WTC11 (cell line): ENCODE measurements at regions not wholly inside any gene's neighbourhood (a gene's known extent, or its start where the extent isn't known, plus 50 kb on each side); places are given as distances from the start of the nearest gene placed in this dataset.
A peak's percentile ranks its signal among the peaks of the same experiment; 100 is the strongest.
"Not testable (repeated sequence)": the region's sequence is repeated elsewhere in the genome, so short reads cannot be mapped to it uniquely, and the experiment has no call there.

Experiments used
- ATAC-seq: fragments of 200-7000 bp; cut with Tn5 transposase; 2 replicates; pipeline ENCODE4 v1.10.0; 2021; ENCODE audit warnings: mild to moderate bottlenecking, moderate library complexity
- CTCF ChIA-PET: fragments of 300-600 bp; sonication (Branson Sonifier 250); formaldehyde crosslinking; loops from one replicate; lab custom pipeline; 2021; ENCODE audit warnings: antibody characterized with exemption; lab: Charles Lee
- POLR2A ChIA-PET: fragments of 350-600 bp; sonication (Branson Sonifier 250); formaldehyde crosslinking; loops from one replicate; lab custom pipeline; 2021; ENCODE audit warnings: antibody characterized with exemption; lab: Charles Lee
- DNase-seq: peaks from one replicate; pipeline ENCODE4 v3.0.0; 2021; ENCODE audit warnings: low spot score
- H3K27ac Mint-ChIP-seq: 2 replicates; pipeline ENCODE4 v1.8.0; 2021; ENCODE audit warnings: mixed read lengths
- H3K27me3 Mint-ChIP-seq: 2 replicates; pipeline ENCODE4 v1.8.0; 2021; ENCODE audit warnings: low read depth, mild to moderate bottlenecking, moderate library complexity, mixed read lengths
- H3K36me3 Mint-ChIP-seq: 2 replicates; pipeline ENCODE4 v1.8.0; 2021; ENCODE audit warnings: mixed read lengths
- H3K4me1 Mint-ChIP-seq: 2 replicates; pipeline ENCODE4 v1.8.0; 2022; ENCODE audit warnings: mixed read lengths
- H3K4me3 Mint-ChIP-seq: 2 replicates; pipeline ENCODE4 v1.8.0; 2021; ENCODE audit warnings: mild to moderate bottlenecking, moderate library complexity, mixed read lengths
- H3K9me3 Mint-ChIP-seq: 2 replicates; pipeline ENCODE4 v1.8.0; 2021; ENCODE audit warnings: mixed read lengths
- CREB1 ChIP-seq: sonication (generic); formaldehyde crosslinking; IDR thresholded peaks from 2 replicates; pipeline ENCODE4 v1.8.0; 2023; ENCODE audit warnings: mild to moderate bottlenecking, missing genetic modification reagents
- FOXJ3 ChIP-seq: sonication (generic); formaldehyde crosslinking; IDR thresholded peaks from 2 replicates; pipeline ENCODE4 v1.9.0; 2021; ENCODE audit warnings: missing genetic modification reagents, mild to moderate bottlenecking, borderline replicate concordance
- FOXP1 ChIP-seq: sonication (generic); formaldehyde crosslinking; IDR thresholded peaks from 2 replicates; pipeline ENCODE4 v1.8.0; 2022; ENCODE audit warnings: missing genetic modification reagents, mild to moderate bottlenecking, moderate library complexity, borderline replicate concordance
- HMGA2 ChIP-seq: fragments of 250-450 bp; sonication (Bioruptor Pico); IDR thresholded peaks from 2 replicates; pipeline ENCODE4 v1.4.0; 2021; ENCODE audit warnings: mild to moderate bottlenecking, moderate library complexity
- NR1H2 ChIP-seq: sonication (generic); formaldehyde crosslinking; IDR thresholded peaks from 2 replicates; pipeline ENCODE4 v1.9.0; 2021; ENCODE audit warnings: mild to moderate bottlenecking, moderate library complexity, missing genetic modification reagents
- OVOL2 ChIP-seq: fragments of 250-450 bp; sonication (Bioruptor Pico); IDR thresholded peaks from 2 replicates; pipeline ENCODE4 v1.9.0; 2021; ENCODE audit warnings: mild to moderate bottlenecking, borderline replicate concordance
- ZNF317 ChIP-seq: sonication (generic); formaldehyde crosslinking; IDR thresholded peaks from 2 replicates; pipeline ENCODE4 v1.8.1; 2023; ENCODE audit warnings: low read depth, mild to moderate bottlenecking, moderate library complexity, missing genetic modification reagents, borderline replicate concordance
- TF ChIP-seq, protein P1 (sequence below): sonication (generic); formaldehyde crosslinking; IDR thresholded peaks from 2 replicates; pipeline ENCODE4 v1.8.0; 2023; ENCODE audit warnings: missing genetic modification reagents, mild to moderate bottlenecking, borderline replicate concordance
- TF ChIP-seq, protein P2 (sequence below): sonication (generic); formaldehyde crosslinking; IDR thresholded peaks from 2 replicates; pipeline ENCODE4 v1.8.0; 2023; ENCODE audit warnings: missing genetic modification reagents
- TF ChIP-seq, protein P3 (sequence below): sonication (generic); formaldehyde crosslinking; IDR thresholded peaks from 2 replicates; pipeline ENCODE4 v1.8.0; 2022; ENCODE audit warnings: mild to moderate bottlenecking, missing genetic modification reagents
- TF ChIP-seq, protein P4 (sequence below): sonication (generic); formaldehyde crosslinking; IDR thresholded peaks from 2 replicates; pipeline ENCODE4 v1.8.1; 2023; ENCODE audit warnings: mild to moderate bottlenecking, moderate library complexity, missing genetic modification reagents
- TF ChIP-seq, protein P5 (sequence below): fragments of 200-600 bp; IDR thresholded peaks from 2 replicates; pipeline ENCODE4 v1.8.0; 2022; ENCODE audit warnings: antibody characterized with exemption

DNA sequence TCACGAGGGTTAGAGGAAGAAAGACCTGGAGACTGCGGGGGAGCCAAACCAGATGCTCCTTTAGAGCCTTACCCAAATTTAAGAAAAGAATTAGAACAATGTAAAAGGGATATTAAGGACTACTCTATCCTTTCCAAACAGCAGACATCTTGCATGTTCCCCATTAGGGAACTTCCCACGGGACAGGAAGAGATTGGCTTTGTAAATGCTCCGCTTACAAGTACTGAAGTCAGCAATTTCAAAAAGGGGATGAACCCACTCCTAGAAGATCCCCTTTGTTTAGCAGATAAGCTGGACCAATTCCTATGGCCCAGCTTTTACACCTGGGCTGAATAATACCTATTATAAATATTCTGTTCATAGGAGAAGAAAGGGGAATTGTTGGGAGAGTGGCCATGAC, 74.2 kb downstream of the APOBEC1 start:
- peaks cover 34% of the 10 kb centered on the region for H3K9me3 Mint-ChIP-seq
- TF ChIP-seq OVOL2 (no peak), CREB1 (CRISPR knock-in tag) (no peak), ZNF317 (CRISPR knock-in tag) (no peak), NR1H2 (CRISPR knock-in tag) (no peak), FOXJ3 (CRISPR knock-in tag) (no peak), FOXP1 (no peak), HMGA2 (no peak)
- TF ChIP-seq, protein P1, sequence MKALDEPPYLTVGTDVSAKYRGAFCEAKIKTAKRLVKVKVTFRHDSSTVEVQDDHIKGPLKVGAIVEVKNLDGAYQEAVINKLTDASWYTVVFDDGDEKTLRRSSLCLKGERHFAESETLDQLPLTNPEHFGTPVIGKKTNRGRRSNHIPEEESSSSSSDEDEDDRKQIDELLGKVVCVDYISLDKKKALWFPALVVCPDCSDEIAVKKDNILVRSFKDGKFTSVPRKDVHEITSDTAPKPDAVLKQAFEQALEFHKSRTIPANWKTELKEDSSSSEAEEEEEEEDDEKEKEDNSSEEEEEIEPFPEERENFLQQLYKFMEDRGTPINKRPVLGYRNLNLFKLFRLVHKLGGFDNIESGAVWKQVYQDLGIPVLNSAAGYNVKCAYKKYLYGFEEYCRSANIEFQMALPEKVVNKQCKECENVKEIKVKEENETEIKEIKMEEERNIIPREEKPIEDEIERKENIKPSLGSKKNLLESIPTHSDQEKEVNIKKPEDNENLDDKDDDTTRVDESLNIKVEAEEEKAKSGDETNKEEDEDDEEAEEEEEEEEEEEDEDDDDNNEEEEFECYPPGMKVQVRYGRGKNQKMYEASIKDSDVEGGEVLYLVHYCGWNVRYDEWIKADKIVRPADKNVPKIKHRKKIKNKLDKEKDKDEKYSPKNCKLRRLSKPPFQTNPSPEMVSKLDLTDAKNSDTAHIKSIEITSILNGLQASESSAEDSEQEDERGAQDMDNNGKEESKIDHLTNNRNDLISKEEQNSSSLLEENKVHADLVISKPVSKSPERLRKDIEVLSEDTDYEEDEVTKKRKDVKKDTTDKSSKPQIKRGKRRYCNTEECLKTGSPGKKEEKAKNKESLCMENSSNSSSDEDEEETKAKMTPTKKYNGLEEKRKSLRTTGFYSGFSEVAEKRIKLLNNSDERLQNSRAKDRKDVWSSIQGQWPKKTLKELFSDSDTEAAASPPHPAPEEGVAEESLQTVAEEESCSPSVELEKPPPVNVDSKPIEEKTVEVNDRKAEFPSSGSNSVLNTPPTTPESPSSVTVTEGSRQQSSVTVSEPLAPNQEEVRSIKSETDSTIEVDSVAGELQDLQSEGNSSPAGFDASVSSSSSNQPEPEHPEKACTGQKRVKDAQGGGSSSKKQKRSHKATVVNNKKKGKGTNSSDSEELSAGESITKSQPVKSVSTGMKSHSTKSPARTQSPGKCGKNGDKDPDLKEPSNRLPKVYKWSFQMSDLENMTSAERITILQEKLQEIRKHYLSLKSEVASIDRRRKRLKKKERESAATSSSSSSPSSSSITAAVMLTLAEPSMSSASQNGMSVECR (CRISPR knock-in tag): no peak
- TF ChIP-seq, protein P2, sequence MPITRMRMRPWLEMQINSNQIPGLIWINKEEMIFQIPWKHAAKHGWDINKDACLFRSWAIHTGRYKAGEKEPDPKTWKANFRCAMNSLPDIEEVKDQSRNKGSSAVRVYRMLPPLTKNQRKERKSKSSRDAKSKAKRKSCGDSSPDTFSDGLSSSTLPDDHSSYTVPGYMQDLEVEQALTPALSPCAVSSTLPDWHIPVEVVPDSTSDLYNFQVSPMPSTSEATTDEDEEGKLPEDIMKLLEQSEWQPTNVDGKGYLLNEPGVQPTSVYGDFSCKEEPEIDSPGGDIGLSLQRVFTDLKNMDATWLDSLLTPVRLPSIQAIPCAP (CRISPR knock-in tag): no peak
- TF ChIP-seq, protein P3, sequence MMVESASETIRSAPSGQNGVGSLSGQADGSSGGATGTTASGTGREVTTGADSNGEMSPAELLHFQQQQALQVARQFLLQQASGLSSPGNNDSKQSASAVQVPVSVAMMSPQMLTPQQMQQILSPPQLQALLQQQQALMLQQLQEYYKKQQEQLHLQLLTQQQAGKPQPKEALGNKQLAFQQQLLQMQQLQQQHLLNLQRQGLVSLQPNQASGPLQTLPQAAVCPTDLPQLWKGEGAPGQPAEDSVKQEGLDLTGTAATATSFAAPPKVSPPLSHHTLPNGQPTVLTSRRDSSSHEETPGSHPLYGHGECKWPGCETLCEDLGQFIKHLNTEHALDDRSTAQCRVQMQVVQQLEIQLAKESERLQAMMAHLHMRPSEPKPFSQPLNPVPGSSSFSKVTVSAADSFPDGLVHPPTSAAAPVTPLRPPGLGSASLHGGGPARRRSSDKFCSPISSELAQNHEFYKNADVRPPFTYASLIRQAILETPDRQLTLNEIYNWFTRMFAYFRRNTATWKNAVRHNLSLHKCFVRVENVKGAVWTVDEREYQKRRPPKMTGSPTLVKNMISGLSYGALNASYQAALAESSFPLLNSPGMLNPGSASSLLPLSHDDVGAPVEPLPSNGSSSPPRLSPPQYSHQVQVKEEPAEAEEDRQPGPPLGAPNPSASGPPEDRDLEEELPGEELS: no peak
- TF ChIP-seq, protein P4, sequence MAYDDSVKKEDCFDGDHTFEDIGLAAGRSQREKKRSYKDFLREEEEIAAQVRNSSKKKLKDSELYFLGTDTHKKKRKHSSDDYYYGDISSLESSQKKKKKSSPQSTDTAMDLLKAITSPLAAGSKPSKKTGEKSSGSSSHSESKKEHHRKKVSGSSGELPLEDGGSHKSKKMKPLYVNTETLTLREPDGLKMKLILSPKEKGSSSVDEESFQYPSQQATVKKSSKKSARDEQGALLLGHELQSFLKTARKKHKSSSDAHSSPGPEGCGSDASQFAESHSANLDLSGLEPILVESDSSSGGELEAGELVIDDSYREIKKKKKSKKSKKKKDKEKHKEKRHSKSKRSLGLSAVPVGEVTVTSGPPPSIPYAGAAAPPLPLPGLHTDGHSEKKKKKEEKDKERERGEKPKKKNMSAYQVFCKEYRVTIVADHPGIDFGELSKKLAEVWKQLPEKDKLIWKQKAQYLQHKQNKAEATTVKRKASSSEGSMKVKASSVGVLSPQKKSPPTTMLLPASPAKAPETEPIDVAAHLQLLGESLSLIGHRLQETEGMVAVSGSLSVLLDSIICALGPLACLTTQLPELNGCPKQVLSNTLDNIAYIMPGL (CRISPR knock-in tag): no peak
- no peak overlapping the region for H3K4me3 Mint-ChIP-seq
- ChIA-PET POLR2A (no interaction called here), CTCF (no interaction called here)
- peaks cover 4% of the 10 kb centered on the region; the same call in 1 of the 2 replicates for H3K27me3 Mint-ChIP-seq
- no peaks in the 10 kb centered on the region for H3K4me1 Mint-ChIP-seq
- H3K36me3 Mint-ChIP-seq: peaks cover 14% of the 10 kb centered on the region
- no peak for DNase-seq
- H3K27ac Mint-ChIP-seq: no peak overlapping the region
- ATAC-seq: no peak

DNA sequence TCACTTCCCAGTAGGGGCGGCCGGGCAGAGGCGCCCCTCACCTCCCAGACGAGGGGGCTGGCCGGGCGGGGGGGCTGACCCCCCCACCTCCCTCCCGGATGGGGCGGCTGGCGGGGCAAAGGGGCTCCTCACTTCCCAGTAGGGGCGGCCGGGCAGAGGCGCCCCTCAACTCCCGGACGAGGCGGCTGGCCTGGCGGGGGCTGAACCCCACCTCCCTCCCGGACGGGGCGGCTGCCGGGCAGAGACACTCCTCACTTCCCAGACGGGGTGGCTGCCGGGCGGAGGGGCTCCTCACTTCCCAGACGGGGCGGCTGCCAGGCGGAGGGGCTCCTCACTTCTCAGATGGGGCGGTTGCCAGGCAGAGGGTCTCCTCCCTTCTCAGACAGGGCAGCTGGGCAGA, 75.6 kb downstream of the APOBEC1 start:
- ATAC-seq, H3K27me3 Mint-ChIP-seq, H3K4me3 Mint-ChIP-seq, H3K4me1 Mint-ChIP-seq, CTCF ChIA-PET, H3K27ac Mint-ChIP-seq, POLR2A ChIA-PET, DNase-seq: not testable (repeated sequence)
- H3K36me3 Mint-ChIP-seq: peaks cover 14% of the 10 kb centered on the region
- peaks cover 34% of the 10 kb centered on the region for H3K9me3 Mint-ChIP-seq

DNA sequence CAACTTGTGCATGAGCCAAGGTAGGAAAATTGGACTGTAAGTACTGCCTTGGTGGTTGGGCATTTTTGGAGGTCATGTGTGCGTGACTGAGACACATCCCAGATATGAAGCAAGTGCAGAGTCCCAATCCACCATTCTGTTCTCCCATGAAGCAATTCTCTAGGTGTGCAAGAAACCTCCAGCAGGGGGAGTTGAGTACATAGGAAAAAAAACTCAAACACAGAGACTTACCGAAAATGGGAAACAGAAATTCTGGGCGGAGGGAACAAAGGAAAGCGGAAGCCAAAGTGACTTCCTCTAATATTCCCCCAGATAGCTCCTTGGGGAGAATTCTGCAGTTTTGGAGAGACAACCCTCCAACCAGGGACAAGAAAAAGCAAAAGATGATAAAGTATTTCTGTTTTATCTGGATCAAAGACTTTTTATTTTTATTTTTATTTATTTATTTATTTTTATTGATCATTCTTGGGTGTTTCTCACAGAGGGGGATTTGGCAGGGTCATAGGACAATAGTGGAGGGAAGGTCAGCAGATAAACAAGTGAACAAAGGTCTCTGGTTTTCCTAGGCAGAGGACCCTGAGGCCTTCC, 76.9 kb downstream of the APOBEC1 start:
- H3K27ac Mint-ChIP-seq, H3K4me1 Mint-ChIP-seq, H3K27me3 Mint-ChIP-seq, POLR2A ChIA-PET, H3K4me3 Mint-ChIP-seq: not testable (repeated sequence)
- Mint-ChIP-seq H3K9me3 (peaks cover 34% of the 10 kb centered on the region), H3K36me3 (peaks cover 14% of the 10 kb centered on the region)
- ATAC-seq: peak; percentile 58
- DNase-seq: peak; percentile 43
- CTCF ChIA-PET: interaction anchor here (0.7 kb wide), 1 partner anchor 49 kb away, joined by 4 read pairs; no protein-coding TSS in a partner anchor
- TF ChIP-seq, protein P5, sequence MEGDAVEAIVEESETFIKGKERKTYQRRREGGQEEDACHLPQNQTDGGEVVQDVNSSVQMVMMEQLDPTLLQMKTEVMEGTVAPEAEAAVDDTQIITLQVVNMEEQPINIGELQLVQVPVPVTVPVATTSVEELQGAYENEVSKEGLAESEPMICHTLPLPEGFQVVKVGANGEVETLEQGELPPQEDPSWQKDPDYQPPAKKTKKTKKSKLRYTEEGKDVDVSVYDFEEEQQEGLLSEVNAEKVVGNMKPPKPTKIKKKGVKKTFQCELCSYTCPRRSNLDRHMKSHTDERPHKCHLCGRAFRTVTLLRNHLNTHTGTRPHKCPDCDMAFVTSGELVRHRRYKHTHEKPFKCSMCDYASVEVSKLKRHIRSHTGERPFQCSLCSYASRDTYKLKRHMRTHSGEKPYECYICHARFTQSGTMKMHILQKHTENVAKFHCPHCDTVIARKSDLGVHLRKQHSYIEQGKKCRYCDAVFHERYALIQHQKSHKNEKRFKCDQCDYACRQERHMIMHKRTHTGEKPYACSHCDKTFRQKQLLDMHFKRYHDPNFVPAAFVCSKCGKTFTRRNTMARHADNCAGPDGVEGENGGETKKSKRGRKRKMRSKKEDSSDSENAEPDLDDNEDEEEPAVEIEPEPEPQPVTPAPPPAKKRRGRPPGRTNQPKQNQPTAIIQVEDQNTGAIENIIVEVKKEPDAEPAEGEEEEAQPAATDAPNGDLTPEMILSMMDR: peak; percentile 43

DNA sequence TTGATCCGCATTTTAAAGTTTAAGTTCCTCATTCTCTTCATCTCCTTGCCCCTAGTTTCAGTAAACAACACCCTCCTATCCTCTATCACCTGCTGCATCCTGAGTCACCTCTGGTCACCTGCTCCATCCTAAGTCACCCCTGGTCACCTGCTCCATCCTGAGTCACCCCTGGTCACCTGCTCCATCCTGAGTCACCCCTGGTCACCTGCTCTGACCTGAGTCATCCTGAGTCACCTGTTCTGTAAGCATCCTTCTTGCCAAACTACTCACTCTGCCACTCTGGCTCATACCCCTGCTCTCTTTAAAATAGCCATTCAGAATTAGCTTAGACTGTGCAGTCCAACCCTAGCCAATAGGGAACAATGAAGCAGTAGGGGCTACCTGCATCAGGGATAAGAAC, 80.6 kb upstream of the CD163 start:
- H3K27ac Mint-ChIP-seq, CTCF ChIA-PET, ATAC-seq, DNase-seq, H3K4me3 Mint-ChIP-seq, H3K36me3 Mint-ChIP-seq, POLR2A ChIA-PET, H3K4me1 Mint-ChIP-seq, H3K27me3 Mint-ChIP-seq: not testable (repeated sequence)
- H3K9me3 Mint-ChIP-seq: peaks cover 43% of the 10 kb centered on the region
